ENCODE measurements at regions not wholly inside any gene's neighbourhood (a gene's known extent, or its start where the extent isn't known, plus 50 kb on each side); places are given as distances from the start of the nearest gene placed in this dataset.

DNA sequence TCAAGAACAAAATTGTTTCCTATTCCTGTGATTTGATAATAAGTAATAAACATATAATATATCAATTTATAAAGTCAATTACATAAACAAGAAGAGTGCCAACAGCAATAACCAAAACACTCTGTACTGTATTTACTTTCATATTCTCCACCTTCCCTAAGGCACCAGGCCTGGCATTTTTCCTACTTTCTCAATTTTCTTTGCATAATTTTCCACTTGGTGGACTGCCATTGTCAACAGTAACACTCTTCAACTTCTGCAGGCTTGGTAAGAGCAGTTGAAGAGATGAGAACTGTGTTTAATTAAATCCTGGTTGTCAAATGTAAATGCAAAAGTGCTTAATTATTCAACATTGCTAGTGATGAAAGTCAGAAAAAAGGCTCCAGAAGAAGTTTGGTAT is 229.8 kb upstream of the PLSCR5 start:
- Histone ChIP-seq H3K27ac (ENCODE audit: low read length) (no peak overlapping the region), H3K36me3 (ENCODE audit: control insufficient read depth, insufficient read depth, low read length) (no peaks in the 10 kb centered on the region), H3K4me1 (ENCODE audit: control insufficient read depth, insufficient read depth, low read length) (no peaks in the 10 kb centered on the region), H3K9me3 (ENCODE audit: control insufficient read depth, insufficient read depth, low read depth, low read length) (no peaks in the 10 kb centered on the region), H3K27me3 (ENCODE audit: control insufficient read depth, insufficient read depth, low read length) (no peaks in the 10 kb centered on the region), H3K4me3 (ENCODE audit: low read depth in 2 of 2, low read length in 2 of 2) (no peak overlapping the region)
- in situ Hi-C loops (cut with HindIII; ENCODE audit: low pct_unique_long_range_greater_than_20kb, low sequenced_read_pairs) (no loop called here), intact Hi-C loops (cut with micrococcal nuclease; ENCODE audit: unreplicated experiment) (no loop called here)
- ATAC-seq (no peak), DNase-seq (ENCODE audit: low read depth, low spot score) (no peak)
- POLR2A ChIA-PET, result no interaction called here
- CTCF ChIA-PET, result no interaction called here
- BruUV-seq (replicated peaks), result no TSS peak
- no peak for TF ChIP-seq SIN3A (IDR thresholded peaks at IDR 0.05; ENCODE audit: borderline replicate concordance, insufficient read depth, low read depth, low read length)
- TF ChIP-seq TCF7L2 (IDR thresholded peaks at IDR 0.05; ENCODE audit: low read depth, low read length), result no peak
- TF ChIP-seq, protein P1, sequence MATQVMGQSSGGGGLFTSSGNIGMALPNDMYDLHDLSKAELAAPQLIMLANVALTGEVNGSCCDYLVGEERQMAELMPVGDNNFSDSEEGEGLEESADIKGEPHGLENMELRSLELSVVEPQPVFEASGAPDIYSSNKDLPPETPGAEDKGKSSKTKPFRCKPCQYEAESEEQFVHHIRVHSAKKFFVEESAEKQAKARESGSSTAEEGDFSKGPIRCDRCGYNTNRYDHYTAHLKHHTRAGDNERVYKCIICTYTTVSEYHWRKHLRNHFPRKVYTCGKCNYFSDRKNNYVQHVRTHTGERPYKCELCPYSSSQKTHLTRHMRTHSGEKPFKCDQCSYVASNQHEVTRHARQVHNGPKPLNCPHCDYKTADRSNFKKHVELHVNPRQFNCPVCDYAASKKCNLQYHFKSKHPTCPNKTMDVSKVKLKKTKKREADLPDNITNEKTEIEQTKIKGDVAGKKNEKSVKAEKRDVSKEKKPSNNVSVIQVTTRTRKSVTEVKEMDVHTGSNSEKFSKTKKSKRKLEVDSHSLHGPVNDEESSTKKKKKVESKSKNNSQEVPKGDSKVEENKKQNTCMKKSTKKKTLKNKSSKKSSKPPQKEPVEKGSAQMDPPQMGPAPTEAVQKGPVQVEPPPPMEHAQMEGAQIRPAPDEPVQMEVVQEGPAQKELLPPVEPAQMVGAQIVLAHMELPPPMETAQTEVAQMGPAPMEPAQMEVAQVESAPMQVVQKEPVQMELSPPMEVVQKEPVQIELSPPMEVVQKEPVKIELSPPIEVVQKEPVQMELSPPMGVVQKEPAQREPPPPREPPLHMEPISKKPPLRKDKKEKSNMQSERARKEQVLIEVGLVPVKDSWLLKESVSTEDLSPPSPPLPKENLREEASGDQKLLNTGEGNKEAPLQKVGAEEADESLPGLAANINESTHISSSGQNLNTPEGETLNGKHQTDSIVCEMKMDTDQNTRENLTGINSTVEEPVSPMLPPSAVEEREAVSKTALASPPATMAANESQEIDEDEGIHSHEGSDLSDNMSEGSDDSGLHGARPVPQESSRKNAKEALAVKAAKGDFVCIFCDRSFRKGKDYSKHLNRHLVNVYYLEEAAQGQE (IDR thresholded peaks at IDR 0.05; ENCODE audit: insufficient read depth in 1 of 2, low read depth in 2 of 2, low read length in 1 of 2), result no peak
- TF ChIP-seq, protein P2, sequence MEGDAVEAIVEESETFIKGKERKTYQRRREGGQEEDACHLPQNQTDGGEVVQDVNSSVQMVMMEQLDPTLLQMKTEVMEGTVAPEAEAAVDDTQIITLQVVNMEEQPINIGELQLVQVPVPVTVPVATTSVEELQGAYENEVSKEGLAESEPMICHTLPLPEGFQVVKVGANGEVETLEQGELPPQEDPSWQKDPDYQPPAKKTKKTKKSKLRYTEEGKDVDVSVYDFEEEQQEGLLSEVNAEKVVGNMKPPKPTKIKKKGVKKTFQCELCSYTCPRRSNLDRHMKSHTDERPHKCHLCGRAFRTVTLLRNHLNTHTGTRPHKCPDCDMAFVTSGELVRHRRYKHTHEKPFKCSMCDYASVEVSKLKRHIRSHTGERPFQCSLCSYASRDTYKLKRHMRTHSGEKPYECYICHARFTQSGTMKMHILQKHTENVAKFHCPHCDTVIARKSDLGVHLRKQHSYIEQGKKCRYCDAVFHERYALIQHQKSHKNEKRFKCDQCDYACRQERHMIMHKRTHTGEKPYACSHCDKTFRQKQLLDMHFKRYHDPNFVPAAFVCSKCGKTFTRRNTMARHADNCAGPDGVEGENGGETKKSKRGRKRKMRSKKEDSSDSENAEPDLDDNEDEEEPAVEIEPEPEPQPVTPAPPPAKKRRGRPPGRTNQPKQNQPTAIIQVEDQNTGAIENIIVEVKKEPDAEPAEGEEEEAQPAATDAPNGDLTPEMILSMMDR (IDR thresholded peaks at IDR 0.05), result no peak
- no peak for TF ChIP-seq POLR2AphosphoS5 (IDR thresholded peaks at IDR 0.05; ENCODE audit: low read depth, low read length)

GRCh38 chr3:146832857-146833458 is 227.8 kb upstream of the PLSCR5 start:
- Histone ChIP-seq H3K9me3 (ENCODE audit: control insufficient read depth, insufficient read depth, low read depth, low read length) (no peaks in the 10 kb centered on the region), H3K4me1 (ENCODE audit: control insufficient read depth, insufficient read depth, low read length) (no peaks in the 10 kb centered on the region), H3K4me3 (ENCODE audit: low read depth in 2 of 2, low read length in 2 of 2) (no peak overlapping the region), H3K36me3 (ENCODE audit: control insufficient read depth, insufficient read depth, low read length) (no peaks in the 10 kb centered on the region), H3K27ac (ENCODE audit: low read length) (no peak overlapping the region), H3K27me3 (ENCODE audit: control insufficient read depth, insufficient read depth, low read length) (no peaks in the 10 kb centered on the region)
- intact Hi-C loops (cut with micrococcal nuclease; ENCODE audit: unreplicated experiment), result no loop called here
- ChIA-PET CTCF (no interaction called here), POLR2A (interaction anchor here (0.6 kb wide), 1 partner anchor 37 kb away, joined by 3 read pairs; no protein-coding TSS in a partner anchor)
- in situ Hi-C loops (cut with HindIII; ENCODE audit: low pct_unique_long_range_greater_than_20kb, low sequenced_read_pairs), result no loop called here
- no TSS peak for BruUV-seq (replicated peaks)
- TF ChIP-seq POLR2AphosphoS5 (IDR thresholded peaks at IDR 0.05; ENCODE audit: low read depth, low read length) (no peak), TCF7L2 (IDR thresholded peaks at IDR 0.05; ENCODE audit: low read depth, low read length) (no peak), SIN3A (IDR thresholded peaks at IDR 0.05; ENCODE audit: borderline replicate concordance, insufficient read depth, low read depth, low read length) (no peak)
- TF ChIP-seq, protein P2 (IDR thresholded peaks at IDR 0.05), result no peak
- TF ChIP-seq, protein P1 (IDR thresholded peaks at IDR 0.05; ENCODE audit: insufficient read depth in 1 of 2, low read depth in 2 of 2, low read length in 1 of 2), result no peak
- DNase-seq (ENCODE audit: low read depth, low spot score) (no peak), ATAC-seq (no peak)
